OCI-LY7 (cell line): ENCODE measurements at regions not wholly inside any gene's neighbourhood (a gene's known extent, or its start where the extent isn't known, plus 50 kb on each side); places are given as distances from the start of the nearest gene placed in this dataset.

Experiments
- BruUV-seq: library from RNA; stranded (reverse); fragments of 400-500 nt; replicated peaks from 2 replicates; lab custom pipeline; 2021; lab: Mats Ljungman, UMichigan
- CTCF ChIA-PET: fragments of 300-600 bp; sonication (Branson Sonifier 250); formaldehyde crosslinking; loops from one replicate; lab custom pipeline; 2022; ENCODE audit warnings: antibody characterized with exemption; ENCODE audit not compliant: unreplicated experiment; lab: Charles Lee
- POLR2A ChIA-PET: fragments of 300-600 bp; sonication (Branson Sonifier 250); formaldehyde crosslinking; loops from one replicate; lab custom pipeline; 2022; ENCODE audit warnings: antibody characterized with exemption; lab: Charles Lee
- DNase-seq: peaks from one replicate; pipeline ENCODE4 v3.0.0-alpha.2; 2015; ENCODE audit warnings: low spot score
- H2AFZ ChIP-seq: fragments of 200-600 bp; sonication (generic), shearing (Covaris generic); 2 replicates; pipeline ENCODE4 v1.6.1; 2014; ENCODE audit warnings: mild to moderate bottlenecking, antibody characterized with exemption, low read length, moderate library complexity
- H3K27ac ChIP-seq: fragments of 200-600 bp; sonication (generic); 2 replicates; pipeline ENCODE4 v1.5.1; 2014; ENCODE audit warnings: mixed run types, low read depth, mild to moderate bottlenecking, moderate library complexity, low read length, inconsistent platforms; ENCODE audit not compliant: poor library complexity, severe bottlenecking
- H3K36me3 ChIP-seq: fragments of 200-600 bp; sonication (generic); 2 replicates; pipeline ENCODE4 v1.6.1; 2014; ENCODE audit warnings: mild to moderate bottlenecking, antibody characterized with exemption, low read length, moderate library complexity, mixed read lengths; ENCODE audit not compliant: insufficient read depth
- H3K4me1 ChIP-seq: fragments of 200-600 bp; sonication (generic); 2 replicates; pipeline ENCODE4 v1.5.1; 2014; ENCODE audit warnings: mild to moderate bottlenecking, low read length; ENCODE audit not compliant: insufficient read depth, poor library complexity, severe bottlenecking
- H3K4me2 ChIP-seq: fragments of 200-600 bp; sonication (generic); 2 replicates; pipeline ENCODE4 v1.6.1; 2014; ENCODE audit warnings: mild to moderate bottlenecking, low read length
- H3K4me3 ChIP-seq: fragments of 200-600 bp; sonication (generic); 2 replicates; pipeline ENCODE4 v1.5.1; 2014; ENCODE audit warnings: mild to moderate bottlenecking, low read depth, low read length; ENCODE audit not compliant: poor library complexity, severe bottlenecking
- H3K79me2 ChIP-seq: fragments of 200-600 bp; sonication (generic); 2 replicates; pipeline ENCODE4 v1.6.1; 2016; ENCODE audit warnings: low read depth, mild to moderate bottlenecking, low read length, moderate library complexity, mixed read lengths; ENCODE audit not compliant: insufficient read depth
- H3K9me2 ChIP-seq: fragments of 200-600 bp; sonication (generic); 2 replicates; pipeline ENCODE4 v1.6.1; 2016; ENCODE audit warnings: mild to moderate bottlenecking, low read length, mixed read lengths; ENCODE audit not compliant: insufficient read depth
- H3K9me3 ChIP-seq: fragments of 200-600 bp; sonication (generic); 2 replicates; pipeline ENCODE4 v1.6.1; 2014; ENCODE audit warnings: mild to moderate bottlenecking, mixed run types, low read length, mixed read lengths
- H4K20me1 ChIP-seq: fragments of 200-600 bp; sonication (generic); 2 replicates; pipeline ENCODE4 v1.6.1; 2014; ENCODE audit warnings: mild to moderate bottlenecking, antibody characterized with exemption, low read length, moderate library complexity, mixed read lengths; ENCODE audit not compliant: insufficient read depth
- CTCF ChIP-seq: fragments of 200-600 bp; sonication (generic); conservative IDR thresholded peaks from 2 replicates; pipeline ENCODE4 v1.5.1; 2014; ENCODE audit warnings: mild to moderate bottlenecking, antibody characterized with exemption, low read length, moderate library complexity, mixed read lengths
- EZH2phosphoT487 ChIP-seq: fragments of 200-600 bp; sonication (generic); IDR thresholded peaks from 2 replicates; pipeline ENCODE4 v1.6.1; 2018; ENCODE audit warnings: low read depth, borderline replicate concordance, mild to moderate bottlenecking, mixed run types, antibody characterized with exemption, low read length, moderate library complexity, mixed read lengths
- intact Hi-C: fragments of 100-400 bp; cut with micrococcal nuclease; formaldehyde crosslinking; loops from one replicate; pipeline ENCODE4 v1.10.0; 2022; ENCODE audit not compliant: unreplicated experiment

- POLR2A ChIA-PET: interaction anchor here (0.7 kb wide), 1 partner anchor 83 kb away, joined by 3 read pairs; no protein-coding TSS in a partner anchor
- intact Hi-C loops: no loop called here
- no peak overlapping the region for H3K4me3 ChIP-seq
- H3K27ac ChIP-seq: no peak overlapping the region
- no peaks in the 10 kb centered on the region for H3K4me1 ChIP-seq
- BruUV-seq: no TSS peak
- H3K36me3 ChIP-seq: no peaks in the 10 kb centered on the region
- TF ChIP-seq CTCF: no peak
- no peak for TF ChIP-seq EZH2phosphoT487
- H3K79me2 ChIP-seq: no peaks in the 10 kb centered on the region
- H2AFZ ChIP-seq: no peak overlapping the region
- no peaks in the 10 kb centered on the region for H4K20me1 ChIP-seq
- no peak overlapping the region for H3K4me2 ChIP-seq
- H3K9me3 ChIP-seq: no peaks in the 10 kb centered on the region
- H3K9me2 ChIP-seq: no peaks in the 10 kb centered on the region
- CTCF ChIA-PET: no interaction called here
- DNase-seq: no peak
Observed at GRCh38 chr10:126744571-126744970, 74.1 kb upstream of the C10orf90 start.

GRCh38 chr10:126749015-126749655 is 78.6 kb upstream of the C10orf90 start:
- H3K4me1 ChIP-seq: no peaks in the 10 kb centered on the region
- H3K36me3 ChIP-seq: no peaks in the 10 kb centered on the region
- CTCF ChIA-PET: no interaction called here
- peak; percentile 38 for DNase-seq
- H3K9me3 ChIP-seq: no peaks in the 10 kb centered on the region
- TF ChIP-seq CTCF (peak; percentile 80), EZH2phosphoT487 (no peak)
- H2AFZ ChIP-seq: no peak overlapping the region
- POLR2A ChIA-PET: no interaction called here
- no peak overlapping the region for H3K4me3 ChIP-seq
- BruUV-seq: no TSS peak
- H3K4me2 ChIP-seq: no peak overlapping the region
- no peaks in the 10 kb centered on the region for H4K20me1 ChIP-seq
- no peak overlapping the region for H3K27ac ChIP-seq
- no peaks in the 10 kb centered on the region for H3K79me2 ChIP-seq
- intact Hi-C loops: loop anchor here (5.0 kb wide), 1 partner anchor 767 kb away; no protein-coding TSS in a partner anchor
- H3K9me2 ChIP-seq: no peaks in the 10 kb centered on the region

- H3K36me3 ChIP-seq: no peaks in the 10 kb centered on the region
- no peak overlapping the region for H3K4me3 ChIP-seq
- H3K4me1 ChIP-seq: no peaks in the 10 kb centered on the region
- ChIA-PET CTCF (no interaction called here), POLR2A (interaction anchor here (0.6 kb wide), 1 partner anchor 1163 kb away, joined by 4 read pairs; no protein-coding TSS in a partner anchor)
- no peak overlapping the region for H2AFZ ChIP-seq
- no peaks in the 10 kb centered on the region for H3K9me2 ChIP-seq
- no peaks in the 10 kb centered on the region for H4K20me1 ChIP-seq
- DNase-seq: no peak
- intact Hi-C loops: no loop called here
- no peaks in the 10 kb centered on the region for H3K79me2 ChIP-seq
- no TSS peak for BruUV-seq
- H3K9me3 ChIP-seq: no peaks in the 10 kb centered on the region
- TF ChIP-seq CTCF: no peak
- no peak for TF ChIP-seq EZH2phosphoT487
- H3K4me2 ChIP-seq: no peak overlapping the region
- no peak overlapping the region for H3K27ac ChIP-seq
Observed at GRCh38 chr10:126754966-126755365, 84.5 kb upstream of the C10orf90 start.
